ENCODE measurements at regions not wholly inside any gene's neighbourhood (a gene's known extent, or its start where the extent isn't known, plus 50 kb on each side); places are given as distances from the start of the nearest gene placed in this dataset.
"Not testable (repeated sequence)": the region's sequence is repeated elsewhere in the genome, so short reads cannot be mapped to it uniquely, and the experiment has no call there.

- DNase-seq (ENCODE audit: low read depth), result no peak
These were observed 203.4 kb upstream of the NMUR2 start for GRCh38 chr5:152608458-152608857.

DNA sequence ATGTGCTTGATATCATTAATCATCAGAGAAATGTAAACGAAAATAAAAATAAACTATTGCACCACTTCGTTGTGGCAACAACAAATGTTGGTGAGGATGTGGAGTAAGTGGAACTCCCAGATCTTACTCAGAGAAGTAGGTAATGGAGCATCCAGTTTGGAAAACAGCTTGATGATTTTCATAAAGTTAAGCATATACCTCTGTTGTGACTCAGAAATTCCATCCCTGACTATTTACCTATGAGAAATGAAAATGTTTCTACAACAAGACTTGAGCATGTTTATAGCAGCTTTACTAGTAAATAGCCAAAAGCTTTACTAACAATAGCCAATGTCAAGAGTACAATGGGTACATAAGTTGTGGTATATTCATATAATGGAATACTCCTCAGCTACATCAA is 214.7 kb upstream of the NMUR2 start:
- DNase-seq (ENCODE audit: low read depth), result no peak

GRCh38 chr5:152622628-152623027 is 217.5 kb upstream of the NMUR2 start:
- no peak for DNase-seq (ENCODE audit: low read depth)

- no peak for DNase-seq (ENCODE audit: low read depth)
These were observed 218.9 kb upstream of the NMUR2 start for GRCh38 chr5:152623951-152624350.

DNA sequence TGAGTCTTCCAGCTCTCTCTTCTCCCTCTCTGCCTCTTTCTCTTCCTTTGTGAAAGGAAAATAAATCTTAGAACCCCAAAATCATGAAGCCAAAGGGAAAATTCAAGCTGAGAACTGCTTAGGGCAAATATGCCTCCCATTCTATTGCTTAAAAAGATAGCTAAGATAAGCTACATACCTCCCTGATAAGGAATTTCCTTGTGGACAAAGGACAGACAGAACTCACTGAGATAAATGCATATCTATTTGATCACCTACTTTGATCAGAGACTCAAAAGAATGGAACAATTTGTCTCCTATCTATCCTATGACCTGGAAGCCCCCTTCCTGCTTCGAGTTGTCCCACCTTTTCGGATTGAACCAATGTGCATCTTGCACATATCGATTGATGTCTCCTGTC is 220.6 kb upstream of the NMUR2 start:
- no peak for DNase-seq (ENCODE audit: low read depth)

DNA sequence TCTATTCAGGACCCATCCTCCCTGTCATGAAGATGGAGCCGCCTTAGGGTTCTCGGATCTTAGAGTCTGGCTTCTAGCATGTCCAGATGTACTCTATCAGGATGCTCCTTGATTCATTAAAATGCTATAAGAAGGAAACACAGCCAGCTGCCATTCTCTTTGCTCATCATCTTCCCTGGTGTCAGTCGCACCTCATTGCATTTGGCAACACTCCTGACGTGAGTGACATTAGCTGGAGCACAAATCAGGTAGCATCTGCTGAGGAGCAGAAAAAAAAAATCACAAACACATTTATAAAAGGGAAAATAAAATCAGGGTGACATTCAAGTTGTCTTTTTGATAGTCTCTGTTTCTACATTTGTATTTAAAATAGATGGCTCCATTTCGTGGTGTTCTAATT is 226.1 kb upstream of the NMUR2 start:
- no peak for DNase-seq (ENCODE audit: low read depth)

DNA sequence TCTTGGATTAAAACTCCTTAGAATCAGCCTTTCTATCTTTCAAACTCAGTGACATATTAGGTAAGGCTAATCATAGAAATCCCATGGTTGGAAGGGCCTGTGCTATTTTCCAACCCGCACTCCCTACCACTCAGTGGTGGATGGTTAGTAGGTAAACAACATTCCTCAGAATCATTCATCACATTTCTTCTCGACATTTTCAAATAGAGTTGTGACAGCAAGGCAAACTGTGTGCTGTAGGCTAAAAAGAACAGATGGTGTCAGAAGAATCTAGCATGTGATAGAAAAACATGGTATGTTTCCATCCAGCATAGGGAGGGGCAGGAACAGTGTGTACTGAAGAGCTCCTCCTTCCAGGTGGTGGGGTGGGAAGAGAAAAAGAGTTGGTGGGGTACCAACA is 227.3 kb upstream of the NMUR2 start:
- no peak for DNase-seq (ENCODE audit: low read depth)

- no peak for DNase-seq (ENCODE audit: low read depth)
These were observed 229.5 kb upstream of the NMUR2 start for GRCh38 chr5:152634586-152634985.

DNA sequence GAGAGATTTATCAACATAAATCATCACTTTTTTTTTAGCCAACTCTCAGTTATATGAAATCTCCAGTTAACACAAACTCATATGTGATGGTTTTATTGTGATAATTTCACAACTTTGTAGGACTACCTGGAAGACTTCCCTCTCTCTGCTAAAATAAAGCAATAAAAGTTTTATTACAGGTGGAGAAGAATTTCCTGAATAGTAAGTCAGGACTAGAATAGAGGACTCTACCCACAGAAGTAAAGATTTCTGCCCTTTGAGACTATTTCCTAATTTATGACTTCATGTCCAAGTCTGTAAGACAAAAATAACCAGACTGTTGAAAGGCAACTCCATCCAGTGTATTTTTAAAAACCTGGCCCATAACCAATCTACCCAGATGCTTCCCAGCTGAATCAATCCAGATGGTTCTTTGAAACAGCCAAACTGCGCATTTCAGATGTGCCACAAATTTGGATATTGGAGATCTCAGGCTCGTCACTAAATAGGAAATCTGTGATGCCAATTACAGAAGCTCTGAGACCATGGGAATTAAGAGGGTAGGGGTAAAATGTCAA is 234.0 kb upstream of the NMUR2 start:
- no peak for DNase-seq (ENCODE audit: low read depth)

DNA sequence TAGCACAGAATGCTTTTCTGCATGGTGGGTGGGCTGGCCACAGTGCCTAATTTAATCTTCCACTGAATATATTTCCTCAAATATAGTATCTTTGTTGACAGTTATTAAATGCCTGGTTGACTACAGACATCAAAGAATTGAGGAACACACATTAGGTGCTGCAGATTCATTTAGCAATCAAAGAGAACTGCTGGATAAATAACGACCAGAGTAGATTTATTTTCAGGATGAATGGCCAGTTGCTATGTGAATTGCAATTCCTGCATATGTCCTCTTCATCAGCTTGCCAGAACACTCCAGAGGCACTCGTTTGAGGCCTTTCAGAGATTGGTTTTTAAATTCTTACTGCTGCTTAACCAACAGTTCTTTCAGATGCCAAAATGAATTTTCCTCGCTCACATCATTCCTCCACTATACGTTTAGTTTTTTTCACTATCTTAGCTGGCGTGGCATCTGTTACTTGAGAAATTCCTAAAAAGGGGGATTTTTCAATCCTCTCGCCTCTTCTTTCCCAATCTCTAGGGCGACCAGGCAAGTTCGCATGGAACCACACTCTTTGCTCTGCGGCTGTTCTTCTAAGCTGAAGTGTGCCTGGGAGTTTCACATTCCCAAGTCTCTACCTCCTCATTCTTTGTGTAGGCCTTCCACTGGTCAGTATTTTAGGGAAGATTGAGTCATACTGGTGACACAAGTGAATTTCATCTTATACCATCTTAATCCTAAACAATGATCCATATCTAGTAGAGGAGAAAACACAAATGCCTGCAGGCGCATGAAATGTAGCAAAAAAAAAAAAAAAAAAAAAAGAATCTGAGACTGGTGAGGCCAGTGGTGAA is 237.1 kb upstream of the NMUR2 start:
- no peak for DNase-seq (ENCODE audit: low read depth)

GRCh38 chr5:152642880-152643279 is 237.8 kb upstream of the NMUR2 start:
- no peak for DNase-seq (ENCODE audit: low read depth)

- no peak for DNase-seq (ENCODE audit: low read depth)
These were observed 239.1 kb upstream of the NMUR2 start for GRCh38 chr5:152644029-152644728.

DNA sequence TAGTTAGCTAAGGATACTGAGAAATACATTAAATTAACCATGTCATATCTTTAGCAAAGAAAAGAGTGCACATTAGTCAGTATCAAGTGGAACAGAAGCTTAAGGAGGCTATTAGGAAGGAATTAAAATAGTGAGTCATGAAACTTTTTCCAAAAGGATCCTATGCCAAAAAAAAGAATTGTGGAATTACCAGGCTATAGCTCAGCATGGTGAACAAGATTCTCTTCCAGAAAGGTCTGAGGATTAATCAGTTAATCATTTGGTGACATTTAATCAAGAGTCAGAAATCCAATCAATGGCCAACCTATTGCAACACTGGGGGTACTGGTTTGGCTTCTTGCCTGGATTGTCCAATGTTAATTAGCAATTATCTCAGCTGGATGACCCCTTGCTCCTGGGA is 244.5 kb upstream of the NMUR2 start:
- DNase-seq (ENCODE audit: low read depth), result no peak

GRCh38 chr5:152650413-152650812 is 245.3 kb upstream of the NMUR2 start:
- DNase-seq (ENCODE audit: low read depth), result no peak

DNA sequence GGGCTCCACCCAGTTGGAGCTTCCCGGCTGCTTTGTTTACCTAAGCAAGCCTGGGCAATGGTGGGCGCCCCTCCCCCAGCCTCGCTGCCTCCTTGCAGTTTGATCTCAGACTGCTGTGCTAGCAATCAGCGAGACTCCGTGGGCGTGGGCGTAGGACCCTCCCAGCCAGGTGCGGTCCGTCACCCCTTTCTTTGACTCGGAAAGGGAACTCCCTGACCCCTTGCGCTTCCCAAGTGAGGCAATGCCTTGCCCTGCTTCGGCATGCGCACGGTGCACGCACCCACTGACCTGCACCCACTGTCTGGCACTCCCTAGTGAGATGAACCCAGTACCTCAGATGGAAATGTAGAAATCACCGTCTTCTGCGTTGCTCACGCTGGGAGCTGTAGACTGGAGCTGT is 254.4 kb upstream of the NMUR2 start:
- not testable (repeated sequence) for DNase-seq (ENCODE audit: low read depth)

DNA sequence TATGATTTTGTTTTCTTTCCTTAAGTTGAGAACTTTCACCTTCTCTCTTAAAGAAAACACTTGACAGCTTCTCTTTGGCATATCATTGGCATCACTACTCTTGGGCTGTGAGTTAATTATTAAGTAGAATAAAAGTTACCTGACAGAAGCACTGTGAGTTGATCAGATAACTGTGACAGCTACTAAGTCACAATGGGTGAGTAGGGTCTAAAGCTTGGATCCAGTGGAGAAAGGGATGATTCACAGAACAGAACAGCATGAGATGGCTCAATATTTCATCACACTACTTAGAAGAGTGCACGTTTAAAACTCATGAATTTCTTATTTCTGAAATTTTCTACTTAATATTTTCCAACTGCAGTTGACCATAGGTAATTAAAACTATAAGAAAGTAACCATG is 268.5 kb upstream of the NMUR2 start:
- DNase-seq (ENCODE audit: low read depth), result no peak

GRCh38 chr5:152674403-152674802 is 269.3 kb upstream of the NMUR2 start:
- DNase-seq (ENCODE audit: low read depth), result no peak

GRCh38 chr5:152676196-152676595 is 271.1 kb upstream of the NMUR2 start:
- DNase-seq (ENCODE audit: low read depth), result no peak

- no peak for DNase-seq (ENCODE audit: low read depth)
These were observed 278.1 kb upstream of the NMUR2 start for GRCh38 chr5:152683205-152683604.

DNA sequence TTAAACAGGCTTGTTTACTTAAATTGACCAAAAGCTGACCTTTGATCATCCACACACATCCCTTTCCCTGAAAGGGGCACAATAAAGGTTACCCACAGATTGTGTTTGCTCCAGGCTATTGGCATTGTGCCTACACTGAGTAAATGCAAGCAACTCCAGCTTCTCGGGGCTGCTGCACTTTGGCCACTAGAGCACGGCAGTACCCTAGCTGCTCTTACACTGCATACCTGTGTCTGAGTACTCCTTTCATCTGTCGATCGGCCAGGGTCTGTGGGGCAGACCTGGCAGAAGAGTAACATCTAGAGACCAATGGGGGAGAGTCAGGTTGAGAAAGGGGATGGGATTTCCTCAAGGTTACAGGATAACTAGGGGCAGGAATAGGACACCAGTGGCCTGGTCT is 281.9 kb upstream of the NMUR2 start:
- DNase-seq (ENCODE audit: low read depth), result no peak

- no peak for DNase-seq (ENCODE audit: low read depth)
These were observed 283.6 kb upstream of the NMUR2 start for GRCh38 chr5:152688561-152689249.

GRCh38 chr5:152689250-152689711 is 284.2 kb upstream of the NMUR2 start:
- no peak for DNase-seq (ENCODE audit: low read depth)

GRCh38 chr5:152694231-152694630 is 289.2 kb upstream of the NMUR2 start:
- DNase-seq (ENCODE audit: low read depth), result no peak

Measured in stimulated activated CD8-positive, alpha-beta memory T cell treated with anti-CD3 and anti-CD28 coated beads, Interleukin-4, amount 100 ng/mL, for 24 hours (primary cell).